Stimulated activated CD4-positive, alpha-beta T cell treated with anti-CD3 and anti-CD28 coated beads, TNF-alpha, amount 100 ng/mL, for 4 hours (primary cell): ENCODE measurements at regions not wholly inside any gene's neighbourhood (a gene's known extent, or its start where the extent isn't known, plus 50 kb on each side); places are given as distances from the start of the nearest gene placed in this dataset.
"Not testable (repeated sequence)": the region's sequence is repeated elsewhere in the genome, so short reads cannot be mapped to it uniquely, and the experiment has no call there.

Experiments
- DNase-seq, 3 experiments: peaks; one replicate each; pipeline ENCODE4 v3.0.0-alpha.2; 2020; ENCODE audit warnings: low read depth in 3 of 3

GRCh38 chr5:173667702-173668101 lies 51.3 kb upstream of the BOD1 start:
- no peak for DNase-seq

- DNase-seq = no peak
Observed at GRCh38 chr5:173668245-173668800, 51.9 kb upstream of the BOD1 start.

- no peak for DNase-seq
Observed at GRCh38 chr5:173668910-173669309, 52.5 kb upstream of the BOD1 start.

- DNase-seq = no peak
Observed at GRCh38 chr5:173669483-173669882, 53.0 kb upstream of the BOD1 start.

- no peak for DNase-seq
Observed at GRCh38 chr5:173670130-173670651, 53.7 kb upstream of the BOD1 start.

DNA sequence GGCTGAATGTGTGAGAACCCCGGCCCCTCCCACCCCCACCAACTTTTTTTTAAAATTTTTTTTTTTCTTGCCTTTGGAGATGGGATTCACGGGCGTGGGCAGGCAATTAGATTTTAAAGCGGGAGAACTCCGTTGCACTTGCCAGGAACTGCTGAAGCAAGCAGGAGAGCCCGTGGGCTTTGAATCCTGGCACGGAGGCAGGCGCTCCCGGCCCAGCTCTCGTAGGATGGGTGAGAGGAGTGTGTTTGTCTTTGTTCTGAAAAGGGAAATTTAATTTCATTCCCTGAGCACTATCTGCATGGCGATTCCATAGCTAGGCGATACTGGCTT lies 54.3 kb upstream of the BOD1 start:
- DNase-seq = no peak

DNA sequence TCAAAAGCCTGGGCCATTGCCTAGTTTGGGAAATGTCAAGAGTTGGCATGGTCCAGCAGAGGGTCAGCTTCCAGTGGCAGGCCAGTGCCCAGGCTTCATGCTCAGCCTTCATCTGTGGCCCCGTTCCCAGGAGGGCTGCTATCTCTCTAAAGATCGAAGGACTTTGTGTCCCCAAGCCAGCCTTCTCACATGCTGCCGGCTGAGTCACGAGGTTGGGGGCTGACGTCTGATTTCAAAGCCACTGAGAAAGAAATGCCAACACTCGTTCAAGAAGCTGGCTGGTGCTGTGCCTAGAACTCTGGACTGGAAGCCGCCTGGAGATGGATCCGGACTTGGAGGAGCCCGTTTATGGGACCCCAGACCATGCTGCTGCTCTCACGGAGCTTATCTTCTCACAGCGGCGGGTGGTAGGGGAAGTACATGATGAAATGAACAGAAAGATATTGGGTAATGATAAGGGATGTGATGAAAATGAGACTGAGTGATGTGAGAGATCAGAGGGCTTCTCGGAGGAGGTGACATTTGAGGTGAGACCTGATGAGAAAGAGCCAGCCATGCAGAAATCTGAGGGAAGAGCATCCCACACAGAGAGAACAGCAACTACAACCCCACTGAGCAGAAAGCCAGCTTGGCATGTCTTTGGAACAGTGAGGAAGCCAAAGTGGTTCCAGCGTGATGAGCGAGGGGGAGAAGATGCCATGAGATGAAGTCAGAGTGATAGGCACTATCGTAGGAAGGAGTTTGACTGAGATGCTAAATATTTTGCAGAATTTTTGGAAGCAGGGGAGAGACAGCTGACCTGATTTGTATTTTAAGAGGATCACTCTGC lies 54.9 kb upstream of the BOD1 start:
- no peak for DNase-seq

DNA sequence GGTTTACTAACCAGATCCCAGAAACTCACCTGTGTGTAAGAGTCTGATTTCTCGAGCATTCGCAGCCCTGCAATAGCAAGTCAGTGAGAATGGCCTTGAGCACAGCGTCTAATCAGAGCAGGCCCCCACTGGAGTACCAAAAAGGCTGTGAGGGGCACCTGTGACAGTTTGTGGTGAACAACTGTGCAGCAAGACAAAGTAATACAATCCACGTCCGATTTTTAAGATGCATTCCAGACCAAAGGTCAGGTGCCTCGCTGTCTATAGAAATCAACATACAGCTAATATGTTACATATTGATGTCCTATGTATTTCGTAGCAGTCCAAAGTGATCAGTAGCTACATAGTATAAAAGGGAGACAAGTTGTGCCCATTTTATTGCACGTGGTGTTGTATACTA lies 55.7 kb upstream of the BOD1 start:
- DNase-seq = no peak

- no peak for DNase-seq
Observed at GRCh38 chr5:173672891-173673290, 56.4 kb upstream of the BOD1 start.

DNA sequence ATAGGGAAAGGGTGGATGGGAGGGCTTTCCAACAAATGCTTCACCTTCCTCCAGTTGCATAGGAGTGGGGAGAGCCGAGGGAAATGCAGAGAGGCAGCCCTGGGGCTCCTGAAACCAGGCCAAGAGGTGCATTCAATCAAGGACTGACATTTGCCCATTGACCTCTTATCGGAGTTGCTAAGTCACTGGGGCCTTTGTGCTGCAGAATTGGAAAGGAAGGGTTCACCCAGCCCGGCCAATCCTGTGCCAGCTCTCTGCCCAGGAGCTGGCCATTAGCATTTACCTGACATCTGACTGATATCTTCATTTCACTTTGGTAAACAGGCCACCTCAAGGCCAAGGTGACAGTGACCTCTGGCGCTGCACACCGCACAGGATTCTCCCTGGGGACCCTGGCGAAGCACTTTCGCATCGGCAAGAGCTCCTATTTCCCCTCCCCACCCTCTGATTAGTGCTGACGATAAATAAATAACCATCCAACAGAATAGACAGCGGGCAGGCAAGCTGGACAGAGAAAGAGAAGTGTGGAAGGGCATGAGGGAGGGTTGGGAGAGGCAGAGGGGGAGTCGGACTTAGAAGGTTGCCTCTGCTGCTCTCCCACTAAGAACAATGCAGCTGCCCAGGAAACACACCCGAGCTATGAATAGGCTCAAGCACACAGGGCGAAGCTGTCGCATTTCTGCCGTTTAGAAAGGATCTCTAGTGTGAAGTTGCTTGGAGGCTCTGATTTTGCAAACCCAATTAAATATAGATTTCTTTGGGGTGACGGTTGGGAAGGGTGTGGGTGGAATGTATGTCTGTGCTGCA lies 57.0 kb upstream of the BOD1 start:
- DNase-seq = no peak

DNA sequence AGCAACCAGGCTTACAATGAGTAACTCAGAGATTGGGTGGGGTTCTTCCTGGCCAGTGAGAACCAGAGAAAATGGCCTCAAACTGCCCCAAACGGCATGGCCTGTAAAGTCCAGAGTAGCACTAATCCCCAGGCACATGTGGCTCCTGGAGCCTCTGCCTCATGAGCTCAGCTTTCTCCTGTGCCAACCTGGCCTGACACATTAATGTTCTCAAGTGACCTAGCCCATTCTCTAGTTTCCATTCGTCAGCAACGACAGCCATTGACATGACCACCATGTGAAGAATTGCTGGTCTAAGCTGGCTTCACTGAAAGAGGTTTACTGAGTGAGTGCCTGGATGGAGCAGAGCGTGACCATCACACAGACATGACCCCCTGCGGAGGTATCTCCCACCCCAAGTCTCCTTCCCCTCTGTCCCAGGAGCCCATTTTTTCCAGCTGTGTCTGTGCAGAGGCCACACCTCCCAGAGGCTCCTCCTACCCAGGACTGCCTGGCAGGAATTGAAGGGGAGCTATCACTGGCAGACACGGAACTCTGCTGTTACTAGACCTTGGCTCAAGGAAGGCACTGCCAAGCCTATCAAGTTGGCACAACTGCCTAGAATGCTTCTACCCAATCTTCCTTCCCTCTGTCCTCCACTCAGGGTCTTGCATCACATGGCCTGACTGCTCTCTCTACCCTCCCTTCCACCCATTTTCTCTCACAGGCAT lies 59.0 kb upstream of the BOD1 start:
- DNase-seq = no peak

DNA sequence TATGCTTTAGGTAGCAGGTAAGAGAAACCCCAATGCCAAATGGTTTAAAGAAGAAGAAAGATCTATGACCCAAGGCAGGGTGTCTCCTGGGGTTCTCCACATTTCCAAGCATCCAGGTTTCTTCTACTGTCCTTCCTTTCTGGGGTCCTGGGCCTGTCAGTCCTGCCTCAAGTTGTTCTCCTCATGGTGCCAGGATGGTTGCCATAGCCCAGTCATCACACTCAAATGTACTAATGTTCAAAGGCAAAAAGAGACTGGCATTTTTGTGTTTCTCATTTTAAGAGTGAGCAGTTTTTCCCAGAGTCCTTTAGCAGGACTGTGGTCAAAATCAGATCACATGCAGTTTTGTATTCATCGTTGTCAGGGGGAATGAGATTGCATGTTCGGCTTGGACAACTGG lies 59.9 kb upstream of the BOD1 start:
- no peak for DNase-seq

DNA sequence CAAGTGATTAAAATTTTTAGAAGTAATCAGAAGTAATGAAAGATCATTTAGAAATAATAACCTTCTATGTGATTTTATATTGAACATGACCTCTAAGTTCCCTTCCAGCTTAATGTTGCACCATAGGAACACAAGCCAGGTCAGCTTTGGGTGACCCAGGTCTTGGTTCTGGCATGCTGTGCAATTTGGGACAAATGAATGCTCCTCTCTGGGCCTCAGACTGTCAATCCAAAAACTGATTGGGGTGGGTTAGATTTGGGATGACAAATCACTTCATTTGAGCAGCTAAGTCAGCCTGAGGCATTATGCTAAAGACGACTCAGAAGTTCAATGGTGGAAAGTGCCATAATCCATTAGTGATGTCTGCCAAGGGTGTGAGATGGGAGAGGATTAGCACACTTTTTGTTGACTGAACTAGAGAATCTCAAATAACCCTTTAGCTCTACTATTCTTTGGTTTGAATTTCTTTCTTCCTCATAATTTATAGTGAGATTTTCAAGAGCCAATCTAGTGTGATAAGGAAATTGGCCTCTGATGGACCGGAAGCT lies 60.7 kb upstream of the BOD1 start:
- no peak for DNase-seq

GRCh38 chr5:173679909-173680630 lies 63.6 kb upstream of the BOD1 start:
- no peak for DNase-seq

- DNase-seq = no peak
Observed at GRCh38 chr5:173680660-173681242, 64.3 kb upstream of the BOD1 start.

GRCh38 chr5:173682313-173682712 lies 65.9 kb upstream of the BOD1 start:
- DNase-seq = no peak

DNA sequence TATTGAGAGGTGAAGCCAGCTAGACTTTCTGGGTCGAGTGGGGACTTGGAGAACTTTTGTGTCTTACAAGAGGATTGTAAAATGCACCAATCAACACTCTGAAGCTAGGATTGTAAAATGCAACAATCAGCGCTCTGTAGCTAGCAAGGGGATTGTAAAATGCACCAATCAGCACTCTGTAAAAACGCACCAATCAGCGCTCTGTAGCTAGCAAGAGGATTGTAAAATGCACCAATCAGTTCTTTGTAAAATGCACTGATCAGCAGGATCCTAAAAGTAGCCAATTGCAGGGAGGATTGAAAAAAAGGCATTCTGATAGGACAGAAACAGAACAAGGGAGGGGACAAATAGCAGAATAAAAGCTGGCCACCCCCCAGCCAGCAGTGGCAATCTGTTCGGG lies 68.1 kb upstream of the BOD1 start:
- not testable (repeated sequence) for DNase-seq

GRCh38 chr5:173686950-173687349 lies 70.5 kb upstream of the BOD1 start:
- no peak for DNase-seq

DNA sequence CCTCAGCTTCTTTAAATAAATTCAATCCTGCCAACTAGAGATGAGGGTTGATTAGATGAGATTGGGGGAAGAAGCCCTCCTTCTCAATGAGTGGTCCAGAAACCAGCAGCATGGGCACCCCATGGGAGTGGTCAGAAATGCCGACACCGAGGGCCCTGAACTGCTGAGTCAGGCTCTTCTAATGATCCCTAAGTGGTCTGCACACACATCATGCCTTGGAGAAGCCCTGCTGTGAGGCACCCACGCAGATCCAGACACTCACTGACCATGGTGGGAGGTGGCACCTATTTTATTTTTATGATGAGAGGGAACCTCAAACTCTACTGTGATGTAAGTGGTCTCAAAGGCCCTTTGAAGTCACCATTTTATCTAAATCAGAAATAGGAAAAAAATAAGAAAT lies 72.3 kb upstream of the BOD1 start:
- no peak for DNase-seq

DNA sequence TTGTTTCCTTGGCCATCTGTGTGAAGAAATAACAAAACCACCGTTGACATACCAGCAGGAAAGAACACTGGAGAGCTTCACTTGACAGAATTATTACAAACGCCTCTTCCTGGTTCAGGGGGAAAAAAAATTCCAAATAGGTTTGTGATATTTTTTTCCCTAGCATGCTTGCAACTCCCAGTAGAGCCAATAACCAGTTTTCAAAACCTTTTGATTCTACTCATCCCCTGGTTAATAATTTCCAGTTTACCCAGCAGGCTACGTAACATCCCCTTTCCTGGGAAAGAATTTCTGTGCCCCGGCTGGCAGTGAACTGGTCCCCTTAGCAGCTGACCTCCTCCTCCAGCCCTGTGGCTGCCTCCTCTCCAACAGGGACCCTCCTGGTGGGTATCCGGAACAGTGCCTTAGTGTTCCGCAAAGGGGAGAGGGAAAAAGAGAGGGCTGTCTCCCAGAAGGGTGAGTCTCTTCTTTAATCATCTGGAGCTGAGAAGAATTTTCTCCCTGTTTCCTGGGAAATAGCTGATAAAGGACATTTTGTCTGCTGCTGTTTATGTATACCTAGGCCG lies 72.8 kb upstream of the BOD1 start:
- no peak for DNase-seq
